ENCODE measurements at regions not wholly inside any gene's neighbourhood (a gene's known extent, or its start where the extent isn't known, plus 50 kb on each side); places are given as distances from the start of the nearest gene placed in this dataset.

GRCh38 chr2:34498561-34498960 lies 899.5 kb upstream of the FAM98A start:
- TF ChIP-seq CTCF (IDR thresholded peaks at IDR 0.05; ENCODE audit: low read depth, low read length) (no peak), EZH2phosphoT487 (IDR thresholded peaks at IDR 0.05; ENCODE audit: low read depth) (no peak)

Data from OCI-LY3 (cell line).